A673 (cell line): ENCODE measurements at regions not wholly inside any gene's neighbourhood (a gene's known extent, or its start where the extent isn't known, plus 50 kb on each side); places are given as distances from the start of the nearest gene placed in this dataset.

ENCODE experiments used
- BruUV-seq: library from RNA; stranded (reverse); fragments of 400-500 nt; replicated peaks from 2 replicates; lab custom pipeline; 2021; lab: Mats Ljungman, UMichigan
- CTCF ChIA-PET: fragments of 300-600 bp; sonication (Branson Sonifier 250); formaldehyde crosslinking; loops from one replicate; lab custom pipeline; 2022; ENCODE audit warnings: antibody characterized with exemption; lab: Charles Lee
- POLR2A ChIA-PET: fragments of 300-600 bp; sonication (Branson Sonifier 250); formaldehyde crosslinking; loops from one replicate; lab custom pipeline; 2022; ENCODE audit warnings: antibody characterized with exemption; ENCODE audit not compliant: low non-redundant PET; lab: Charles Lee
- DNase-seq: peaks from one replicate; pipeline ENCODE4 v3.0.0-alpha.2; 2015; ENCODE audit warnings: low spot score
- H3K27ac ChIP-seq: fragments of 200-600 bp; sonication (generic); 2 replicates; pipeline ENCODE4 v1.5.1; 2016; ENCODE audit warnings: mixed run types, low read depth, mild to moderate bottlenecking, mixed read lengths, antibody characterized with exemption, low read length; ENCODE audit not compliant: poor library complexity, severe bottlenecking
- H3K27me3 ChIP-seq: fragments of 200-600 bp; sonication (generic); replicated peaks from 2 replicates; pipeline ENCODE4 v1.6.1; 2017; ENCODE audit warnings: mixed run types, low read depth, mild to moderate bottlenecking, mixed read lengths, antibody characterized with exemption, low read length; ENCODE audit not compliant: insufficient read depth, poor library complexity
- H3K36me3 ChIP-seq: fragments of 200-600 bp; sonication (generic); 2 replicates; pipeline ENCODE4 v1.6.1; 2016; ENCODE audit warnings: mixed run types, mild to moderate bottlenecking, mixed read lengths, antibody characterized with exemption, low read length; ENCODE audit not compliant: insufficient read depth, poor library complexity, severe bottlenecking
- H3K4me1 ChIP-seq: fragments of 200-600 bp; sonication (generic); 2 replicates; pipeline ENCODE4 v1.6.1; 2017; ENCODE audit warnings: mixed run types, mild to moderate bottlenecking, mixed read lengths, antibody characterized with exemption, low read length; ENCODE audit not compliant: insufficient read depth, poor library complexity, severe bottlenecking
- H3K4me3 ChIP-seq: fragments of 200-600 bp; sonication (generic); 2 replicates; pipeline ENCODE4 v1.5.1; 2016; ENCODE audit warnings: low read depth, mixed run types, mild to moderate bottlenecking, mixed read lengths, low read length; ENCODE audit not compliant: poor library complexity, severe bottlenecking
- H3K9me3 ChIP-seq: fragments of 200-600 bp; sonication (generic); 2 replicates; pipeline ENCODE4 v1.6.1; 2016; ENCODE audit warnings: mixed run types, low read depth, mild to moderate bottlenecking, mixed read lengths, antibody characterized with exemption, low read length; ENCODE audit not compliant: poor library complexity, severe bottlenecking
- CTCF ChIP-seq: fragments of 300-800, 200-600 bp; sonication (generic); conservative IDR thresholded peaks from 2 replicates; pipeline ENCODE4 v1.5.1; 2017; ENCODE audit warnings: low read depth, mild to moderate bottlenecking, antibody characterized with exemption, low read length, moderate library complexity, mixed read lengths
- EZH2 ChIP-seq: fragments of 200-600 bp; sonication (generic); IDR thresholded peaks from 2 replicates; pipeline ENCODE4 v1.6.1; 2017; ENCODE audit warnings: borderline replicate concordance, low read depth, mild to moderate bottlenecking, mixed read lengths, antibody characterized with exemption, low read length; ENCODE audit not compliant: poor library complexity, severe bottlenecking
- intact Hi-C: fragments of 100-400 bp; cut with micrococcal nuclease; formaldehyde crosslinking; loops from one replicate; pipeline ENCODE4 v1.10.0; 2022; ENCODE audit not compliant: unreplicated experiment

- no peak overlapping the region for H3K27ac ChIP-seq
- H3K27me3 ChIP-seq: no peaks in the 10 kb centered on the region
- no TSS peak for BruUV-seq
- TF ChIP-seq CTCF (no peak), EZH2 (no peak)
- H3K4me3 ChIP-seq: no peak overlapping the region
- H3K36me3 ChIP-seq: no peaks in the 10 kb centered on the region
- ChIA-PET POLR2A (no interaction called here), CTCF (no interaction called here)
- no peaks in the 10 kb centered on the region for H3K9me3 ChIP-seq
- intact Hi-C loops: no loop called here
- no peak for DNase-seq
- no peaks in the 10 kb centered on the region for H3K4me1 ChIP-seq
Observed at GRCh38 chr5:18944771-18945170, 1043.2 kb downstream of the CDH18 start.

GRCh38 chr5:18954239-18954638 is 1033.8 kb downstream of the CDH18 start:
- no peak overlapping the region for H3K27ac ChIP-seq
- no peaks in the 10 kb centered on the region for H3K4me1 ChIP-seq
- POLR2A ChIA-PET: no interaction called here
- intact Hi-C loops: no loop called here
- TF ChIP-seq CTCF: no peak
- no peak for TF ChIP-seq EZH2
- no TSS peak for BruUV-seq
- no peaks in the 10 kb centered on the region for H3K27me3 ChIP-seq
- no peak for DNase-seq
- no peak overlapping the region for H3K4me3 ChIP-seq
- CTCF ChIA-PET: no interaction called here
- peaks cover 3% of the 10 kb centered on the region for H3K9me3 ChIP-seq
- no peaks in the 10 kb centered on the region for H3K36me3 ChIP-seq

GRCh38 chr5:18959535-18959934 is 1028.5 kb downstream of the CDH18 start:
- no peak overlapping the region for H3K27ac ChIP-seq
- intact Hi-C loops: no loop called here
- CTCF ChIA-PET: no interaction called here
- POLR2A ChIA-PET: no interaction called here
- no peaks in the 10 kb centered on the region for H3K9me3 ChIP-seq
- no peak for DNase-seq
- H3K4me1 ChIP-seq: no peaks in the 10 kb centered on the region
- TF ChIP-seq CTCF (no peak), EZH2 (no peak)
- H3K27me3 ChIP-seq: no peaks in the 10 kb centered on the region
- BruUV-seq: no TSS peak
- H3K4me3 ChIP-seq: no peak overlapping the region
- H3K36me3 ChIP-seq: no peaks in the 10 kb centered on the region
